Prostate gland (tissue), 2 donors: ENCODE measurements at regions not wholly inside any gene's neighbourhood (a gene's known extent, or its start where the extent isn't known, plus 50 kb on each side); places are given as distances from the start of the nearest gene placed in this dataset.

ENCODE experiments used
- DNase-seq: peaks from one replicate; pipeline ENCODE4 v3.0.0-alpha.2; 2019; ENCODE audit warnings: low spot score
- H3K27ac ChIP-seq, 2 donors: fragments of 200-600 bp; sonication (generic); 2 replicates each; pipeline ENCODE4 v1.5.1; 2017 to 2019
- H3K27me3 ChIP-seq: fragments of 200-600 bp; sonication (generic); replicated peaks from 2 replicates; pipeline ENCODE4 v1.5.1; 2019; ENCODE audit not compliant: insufficient read depth
- H3K36me3 ChIP-seq, 2 donors: fragments of 200-600 bp; sonication (generic); 1 replicate in 1 of 2; 2 replicates in 1 of 2; pipeline versions ENCODE4 v1.5.1 to v1.8.1; 2017 to 2019
- H3K4me1 ChIP-seq: fragments of 200-600 bp; sonication (generic); replicated peaks from 2 replicates; pipeline ENCODE4 v1.5.1; 2019
- H3K4me3 ChIP-seq, 2 donors: fragments of 200-600 bp; sonication (generic); 2 replicates each; pipeline ENCODE4 v1.5.1; 2017 to 2019
- H3K9me3 ChIP-seq: fragments of 200-600 bp; sonication (generic); 2 replicates; pipeline ENCODE4 v1.5.1; 2017
- CTCF ChIP-seq, 4 experiments: fragments of 200-600 bp in 2 of 4; fragments of 450-650 bp in 2 of 4; sonication (generic) in 2 of 4; IDR thresholded peaks; 1 replicate in 3 of 4; 2 replicates in 1 of 4; pipeline ENCODE4 v1.5.1; 2016 to 2019; ENCODE audit warnings: antibody characterized with exemption in 4 of 4, mild to moderate bottlenecking in 2 of 4, moderate library complexity in 2 of 4
- POLR2A ChIP-seq: fragments of 450-650 bp; IDR thresholded peaks from one replicate; pipeline ENCODE4 v1.6.1; 2016; ENCODE audit warnings: antibody characterized with exemption, mild to moderate bottlenecking
- POLR2AphosphoS5 ChIP-seq: sonication (generic); formaldehyde crosslinking; IDR thresholded peaks from one replicate; pipeline ENCODE4 v1.6.1; 2017; ENCODE audit warnings: antibody characterized with exemption
- WGBS: methylation state at CpG from one replicate; pipeline ENCODE4 v1.1.5; 2018; 5-methylcytosine and 5-hydroxymethylcytosine counted together
- intact Hi-C: fragments of 100-400 bp; cut with DNase I; formaldehyde crosslinking; loops from one replicate; pipeline ENCODE4 v1.14.2; 2022

GRCh38 chr17:14919631-14920213 lies 345.4 kb downstream of the PMP22 start:
- intact Hi-C loops = loop anchor here (10.0 kb wide), 2 partner anchors 605 to 1885 kb away; no protein-coding TSS in a partner anchor
- 56% methylated on average over 5 of the region's 5 CpGs for WGBS

GRCh38 chr17:14919094-14919493 lies 346.0 kb downstream of the PMP22 start:
- H3K27ac ChIP-seq = no peak overlapping the region
- no peaks in the 10 kb centered on the region for H3K27me3 ChIP-seq
- no peak for DNase-seq
- no peaks in the 10 kb centered on the region for H3K9me3 ChIP-seq
- 89% methylated on average over 5 of the region's 5 CpGs for WGBS
- intact Hi-C loops = no loop called here
- TF ChIP-seq CTCF (IDR thresholded peaks at IDR 0.05) = no peak
- TF ChIP-seq POLR2AphosphoS5 = no peak
- no peaks in the 10 kb centered on the region for H3K4me1 ChIP-seq
- H3K36me3 ChIP-seq = no peaks in the 10 kb centered on the region
- no peak overlapping the region for H3K4me3 ChIP-seq

More at GRCh38 chr17:14919631-14920213, 345.4 kb downstream of the PMP22 start:
- Histone ChIP-seq H3K4me3 (no peak overlapping the region), H3K9me3 (no peaks in the 10 kb centered on the region), H3K36me3 (no peaks in the 10 kb centered on the region), H3K27me3 (no peaks in the 10 kb centered on the region), H3K4me1 (no peaks in the 10 kb centered on the region), H3K27ac (no peak overlapping the region)
- TF ChIP-seq POLR2AphosphoS5 (no peak), CTCF (IDR thresholded peaks at IDR 0.05) (no peak), POLR2A (no peak)
- no peak for DNase-seq

- Histone ChIP-seq H3K9me3 (no peaks in the 10 kb centered on the region), H3K27ac (no peak overlapping the region), H3K27me3 (no peaks in the 10 kb centered on the region), H3K36me3 (no peaks in the 10 kb centered on the region), H3K4me1 (no peaks in the 10 kb centered on the region), H3K4me3 (no peak overlapping the region)
- 33% methylated on average over 4 of the region's 4 CpGs for WGBS
- intact Hi-C loops = no loop called here
- no peak for TF ChIP-seq POLR2AphosphoS5
- TF ChIP-seq CTCF (IDR thresholded peaks at IDR 0.05) = no peak
- DNase-seq = no peak
Measured at GRCh38 chr17:14918540-14918939, 346.6 kb downstream of the PMP22 start.

- WGBS = 94% methylated on average over 1 of the region's 1 CpG
- no peak for TF ChIP-seq POLR2A
- no peak for TF ChIP-seq CTCF (IDR thresholded peaks at IDR 0.05)
- TF ChIP-seq POLR2AphosphoS5 = no peak
- Histone ChIP-seq H3K4me1 (no peaks in the 10 kb centered on the region), H3K27ac (no peak overlapping the region), H3K27me3 (no peaks in the 10 kb centered on the region), H3K9me3 (no peaks in the 10 kb centered on the region), H3K4me3 (no peak overlapping the region), H3K36me3 (no peaks in the 10 kb centered on the region)
- intact Hi-C loops = no loop called here
- DNase-seq = no peak
Measured at GRCh38 chr17:14910916-14911315, 354.2 kb downstream of the PMP22 start.

GRCh38 chr17:14904386-14904785 lies 360.7 kb downstream of the PMP22 start:
- H3K27ac ChIP-seq = no peak overlapping the region
- DNase-seq = no peak
- no peaks in the 10 kb centered on the region for H3K4me1 ChIP-seq
- H3K36me3 ChIP-seq = no peaks in the 10 kb centered on the region
- no peaks in the 10 kb centered on the region for H3K9me3 ChIP-seq
- TF ChIP-seq CTCF (IDR thresholded peaks at IDR 0.05) = no peak
- TF ChIP-seq POLR2A = no peak
- no peak for TF ChIP-seq POLR2AphosphoS5
- H3K4me3 ChIP-seq = no peak overlapping the region
- H3K27me3 ChIP-seq = no peaks in the 10 kb centered on the region
- 81% methylated on average over 4 of the region's 4 CpGs for WGBS
- intact Hi-C loops = no loop called here
